ENCODE measurements at regions not wholly inside any gene's neighbourhood (a gene's known extent, or its start where the extent isn't known, plus 50 kb on each side); places are given as distances from the start of the nearest gene placed in this dataset.
A peak's percentile ranks its signal among the peaks of the same experiment; 100 is the strongest.

DNA sequence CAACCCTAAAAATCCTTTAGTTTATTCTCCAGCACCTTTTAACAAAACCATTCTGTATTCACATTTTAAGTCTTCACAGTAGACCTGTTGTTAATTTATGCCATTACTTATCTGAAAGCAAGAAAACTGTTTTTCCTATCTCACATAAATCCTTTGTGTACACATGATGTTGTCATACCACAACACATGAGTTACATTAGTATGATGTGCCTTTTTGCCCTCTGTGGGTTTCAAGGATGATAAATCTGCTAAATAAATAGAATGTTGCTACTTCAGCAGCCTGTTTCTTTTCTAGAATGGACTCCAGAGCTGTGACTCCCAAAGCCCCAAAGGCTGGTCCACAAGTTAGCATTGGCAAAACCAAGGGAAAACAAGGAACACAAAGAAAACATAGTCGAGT, 151.6 kb downstream of the SERPINI1 start:
- H3K27ac ChIP-seq: peak overlapping the region; percentile 4 to 20; a peak in 2 of 6 replicates
- ChIA-PET POLR2A (no interaction called here), CTCF (no interaction called here)
- 0% methylated on average over 1 of the region's 1 CpG for WGBS (ENCODE audit: missing lambda C conversion rate)
- H3K4me2 ChIP-seq: peak overlapping the region; percentile 24; the same call in 2 of the 3 replicates
- peak in 1 of 2 experiments; percentile 10 for DNase-seq (ENCODE audit: low read depth in 1 of 2, low spot score in 1 of 2)
- H3K4me3 ChIP-seq: no peak overlapping the region
- peaks cover 8% of the 10 kb centered on the region; the same call in 2 of the 3 replicates for H3K4me1 ChIP-seq
- no peak for FAIRE-seq
- no peak for ATAC-seq
- H3K9me3 ChIP-seq: no peaks in the 10 kb centered on the region
- no peak for TF ChIP-seq GATA3 (IDR thresholded peaks at IDR 0.05; ENCODE audit: borderline replicate concordance)
- TF ChIP-seq, protein P1, sequence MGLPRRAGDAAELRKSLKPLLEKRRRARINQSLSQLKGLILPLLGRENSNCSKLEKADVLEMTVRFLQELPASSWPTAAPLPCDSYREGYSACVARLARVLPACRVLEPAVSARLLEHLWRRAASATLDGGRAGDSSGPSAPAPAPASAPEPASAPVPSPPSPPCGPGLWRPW (IDR thresholded peaks at IDR 0.05): no peak
- TF ChIP-seq HOXA7 (CRISPR knock-in tag; IDR thresholded peaks at IDR 0.05): no peak
- TF ChIP-seq CBX2 (IDR thresholded peaks at IDR 0.05; ENCODE audit: borderline replicate concordance, low read depth): no peak
- no peak for TF ChIP-seq ZSCAN20 (CRISPR knock-in tag; IDR thresholded peaks at IDR 0.05)
- TF ChIP-seq SREBF2 (IDR thresholded peaks at IDR 0.05): no peak
- TF ChIP-seq KDM5A (IDR thresholded peaks at IDR 0.05): no peak
- no peak for TF ChIP-seq RARB (CRISPR knock-in tag; IDR thresholded peaks at IDR 0.05)

GRCh38 chr3:167886690-167887089, 151.2 kb downstream of the SERPINI1 start:
- POLR2A ChIA-PET: no interaction called here
- Histone ChIP-seq H3K4me3 (no peak overlapping the region), H3K9me3 (no peaks in the 10 kb centered on the region), H3K4me2 (peak overlapping the region; percentile 24; the same call in 2 of the 3 replicates), H3K4me1 (peaks cover 12% of the 10 kb centered on the region), H3K27ac (peak overlapping the region; percentile 32 to 52; a peak in 3 of 6 replicates)
- no peak for FAIRE-seq
- no peak for ATAC-seq
- TF ChIP-seq FOSB (CRISPR knock-in tag; IDR thresholded peaks at IDR 0.05) (no peak), TP53 (CRISPR knock-in tag; IDR thresholded peaks at IDR 0.05) (no peak), RCOR1 (IDR thresholded peaks at IDR 0.05; ENCODE audit: low read depth, low read length) (no peak), RNF2 (IDR thresholded peaks at IDR 0.05; ENCODE audit: borderline replicate concordance, low read depth) (no peak), SMC3 (IDR thresholded peaks at IDR 0.05) (no peak), HOXA7 (CRISPR knock-in tag; IDR thresholded peaks at IDR 0.05) (no peak), HOXB13 (CRISPR knock-in tag; IDR thresholded peaks at IDR 0.05; ENCODE audit: low read depth) (no peak), POLR2AphosphoS2 (conservative IDR thresholded peaks at IDR 0.05; ENCODE audit: low read length) (no peak), CHD2 (IDR thresholded peaks at IDR 0.05; ENCODE audit: low read length, partially characterized antibody) (no peak), JUN (IDR thresholded peaks at IDR 0.05) (no peak), KDM1A (IDR thresholded peaks at IDR 0.05; ENCODE audit: low read depth) (no peak), CBX8 (IDR thresholded peaks at IDR 0.05) (no peak), EP300 (IDR thresholded peaks at IDR 0.05) (no peak), ZC3H11A (IDR thresholded peaks at IDR 0.05) (no peak), CHD4 (IDR thresholded peaks at IDR 0.05; ENCODE audit: borderline replicate concordance) (no peak)
- TF ChIP-seq, protein P2, sequence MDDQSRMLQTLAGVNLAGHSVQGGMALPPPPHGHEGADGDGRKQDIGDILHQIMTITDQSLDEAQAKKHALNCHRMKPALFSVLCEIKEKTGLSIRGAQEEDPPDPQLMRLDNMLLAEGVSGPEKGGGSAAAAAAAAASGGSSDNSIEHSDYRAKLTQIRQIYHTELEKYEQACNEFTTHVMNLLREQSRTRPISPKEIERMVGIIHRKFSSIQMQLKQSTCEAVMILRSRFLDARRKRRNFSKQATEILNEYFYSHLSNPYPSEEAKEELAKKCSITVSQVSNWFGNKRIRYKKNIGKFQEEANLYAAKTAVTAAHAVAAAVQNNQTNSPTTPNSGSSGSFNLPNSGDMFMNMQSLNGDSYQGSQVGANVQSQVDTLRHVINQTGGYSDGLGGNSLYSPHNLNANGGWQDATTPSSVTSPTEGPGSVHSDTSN (IDR thresholded peaks at IDR 0.05): no peak
- TF ChIP-seq, protein P3, sequence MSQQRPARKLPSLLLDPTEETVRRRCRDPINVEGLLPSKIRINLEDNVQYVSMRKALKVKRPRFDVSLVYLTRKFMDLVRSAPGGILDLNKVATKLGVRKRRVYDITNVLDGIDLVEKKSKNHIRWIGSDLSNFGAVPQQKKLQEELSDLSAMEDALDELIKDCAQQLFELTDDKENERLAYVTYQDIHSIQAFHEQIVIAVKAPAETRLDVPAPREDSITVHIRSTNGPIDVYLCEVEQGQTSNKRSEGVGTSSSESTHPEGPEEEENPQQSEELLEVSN (IDR thresholded peaks at IDR 0.05; ENCODE audit: borderline replicate concordance, low read depth): no peak
- TF ChIP-seq, protein P4, sequence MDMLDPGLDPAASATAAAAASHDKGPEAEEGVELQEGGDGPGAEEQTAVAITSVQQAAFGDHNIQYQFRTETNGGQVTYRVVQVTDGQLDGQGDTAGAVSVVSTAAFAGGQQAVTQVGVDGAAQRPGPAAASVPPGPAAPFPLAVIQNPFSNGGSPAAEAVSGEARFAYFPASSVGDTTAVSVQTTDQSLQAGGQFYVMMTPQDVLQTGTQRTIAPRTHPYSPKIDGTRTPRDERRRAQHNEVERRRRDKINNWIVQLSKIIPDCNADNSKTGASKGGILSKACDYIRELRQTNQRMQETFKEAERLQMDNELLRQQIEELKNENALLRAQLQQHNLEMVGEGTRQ (IDR thresholded peaks at IDR 0.05): no peak
- WGBS (ENCODE audit: missing lambda C conversion rate): 57% methylated on average over 2 of the region's 2 CpGs
- DNase-seq (ENCODE audit: low read depth in 1 of 2, low spot score in 1 of 2): no peak
- CTCF ChIA-PET: no interaction called here
